IMR-90 (cell line): ENCODE measurements at regions not wholly inside any gene's neighbourhood (a gene's known extent, or its start where the extent isn't known, plus 50 kb on each side); places are given as distances from the start of the nearest gene placed in this dataset.

ENCODE experiments used
- ATAC-seq: fragments of 200-7000 bp; cut with Tn5 transposase; 2 replicates; pipeline ENCODE4 v1.9.1; 2020; ENCODE audit warnings: low read depth, mild to moderate bottlenecking, moderate library complexity
- BruUV-seq: library from RNA; stranded (reverse); fragments of 400-500 nt; replicated peaks from 2 replicates; lab custom pipeline; 2021; lab: Mats Ljungman, UMichigan
- CTCF ChIA-PET: fragments of 300-600 bp; formaldehyde crosslinking; extraction: SDS; loops from one replicate; lab custom pipeline; 2021; ENCODE audit warnings: antibody characterized with exemption; lab: Yijun Ruan, JAX
- POLR2A ChIA-PET: fragments of 300-600 bp; sonication (Branson Sonifier 250); formaldehyde crosslinking; loops from one replicate; lab custom pipeline; 2022; ENCODE audit warnings: antibody characterized with exemption; ENCODE audit not compliant: unreplicated experiment; lab: Charles Lee
- DNase-seq: peaks from one replicate; pipeline ENCODE4 v3.0.0; 2013
- H2AFZ ChIP-seq: replicated peaks from 2 replicates; pipeline ENCODE3; 2013; ENCODE audit warnings: low read length, mild to moderate bottlenecking; ENCODE audit not compliant: poor library complexity
- H2AK5ac ChIP-seq: 2 replicates; pipeline ENCODE4 v1.6.1; 2013; ENCODE audit warnings: low read depth, low read length, inconsistent platforms
- H2AK9ac ChIP-seq: replicated peaks from 2 replicates; pipeline ENCODE3; 2013; ENCODE audit warnings: mild to moderate bottlenecking, low read depth, low read length, moderate library complexity; ENCODE audit not compliant: poor library complexity
- H2BK120ac ChIP-seq: 2 replicates; pipeline ENCODE4 v1.6.1; 2013; ENCODE audit warnings: low read depth, low read length, inconsistent platforms
- H2BK15ac ChIP-seq: 3 replicates; pipeline ENCODE4 v1.6.1; 2013; ENCODE audit warnings: low read depth, low read length, inconsistent platforms
- H2BK20ac ChIP-seq: 2 replicates; pipeline ENCODE4 v1.6.1; 2013; ENCODE audit warnings: low read depth, mild to moderate bottlenecking, inconsistent platforms, low read length, moderate library complexity
- H2BK5ac ChIP-seq: 2 replicates; pipeline ENCODE4 v1.6.1; 2013; ENCODE audit warnings: mild to moderate bottlenecking, low read depth, low read length, inconsistent platforms; ENCODE audit not compliant: poor library complexity, severe bottlenecking
- H3K14ac ChIP-seq: replicated peaks from 2 replicates; pipeline ENCODE4 v1.6.1; 2013; ENCODE audit warnings: low read depth, low read length, inconsistent platforms
- H3K18ac ChIP-seq: 2 replicates; pipeline ENCODE4 v1.6.1; 2013; ENCODE audit warnings: low read depth, low read length, control low read depth
- H3K23ac ChIP-seq: 2 replicates; pipeline ENCODE4 v1.6.1; 2013; ENCODE audit warnings: low read depth, low read length, inconsistent platforms
- H3K27ac ChIP-seq: 2 replicates; pipeline ENCODE4 v1.5.1; 2013; ENCODE audit warnings: mild to moderate bottlenecking, control low read depth, low read length; ENCODE audit not compliant: insufficient read depth
- H3K27me3 ChIP-seq: 2 replicates; pipeline ENCODE4 v1.6.1; 2013; ENCODE audit warnings: low read length; ENCODE audit not compliant: control insufficient read depth, insufficient read depth
- H3K36me3 ChIP-seq: 2 replicates; pipeline ENCODE4 v1.6.1; 2013; ENCODE audit warnings: low read length, mixed read lengths; ENCODE audit not compliant: control insufficient read depth, insufficient read depth
- H3K4ac ChIP-seq: 2 replicates; pipeline ENCODE4 v1.6.1; 2013; ENCODE audit warnings: low read depth, low read length, inconsistent platforms
- H3K4me1 ChIP-seq: 2 replicates; pipeline ENCODE4 v1.6.1; 2013; ENCODE audit warnings: low read length, mixed read lengths; ENCODE audit not compliant: control insufficient read depth, insufficient read depth
- H3K4me2 ChIP-seq: 2 replicates; pipeline ENCODE4 v1.6.1; 2013; ENCODE audit warnings: low read depth, mild to moderate bottlenecking, control low read depth, low read length, moderate library complexity
- H3K4me3 ChIP-seq: 2 replicates; pipeline ENCODE4 v1.5.1; 2013; ENCODE audit warnings: low read depth, mild to moderate bottlenecking, control low read depth, low read length, moderate library complexity; ENCODE audit not compliant: insufficient read depth
- H3K56ac ChIP-seq: 2 replicates; pipeline ENCODE4 v1.6.1; 2013; ENCODE audit warnings: low read length, inconsistent platforms; ENCODE audit not compliant: insufficient read depth; ENCODE audit errors: extremely low read depth
- H3K79me1 ChIP-seq, 2 experiments: 2 replicates each; pipeline ENCODE4 v1.6.1; 2013; ENCODE audit warnings: low read length in 2 of 2, inconsistent platforms in 1 of 2, low read depth in 1 of 2
- H3K9ac ChIP-seq: 2 replicates; pipeline ENCODE4 v1.6.1; 2013; ENCODE audit warnings: low read depth, low read length, control low read depth
- H3K9me1 ChIP-seq: 2 replicates; pipeline ENCODE4 v1.6.1; 2013; ENCODE audit warnings: low read length, inconsistent platforms; ENCODE audit not compliant: insufficient read depth
- H3K9me3 ChIP-seq: 2 replicates; pipeline ENCODE4 v1.6.1; 2013; ENCODE audit warnings: low read length; ENCODE audit not compliant: control insufficient read depth, insufficient read depth
- H4K20me1 ChIP-seq: 2 replicates; pipeline ENCODE4 v1.6.1; 2013; ENCODE audit warnings: low read length, inconsistent platforms; ENCODE audit not compliant: insufficient read depth
- H4K5ac ChIP-seq: 2 replicates; pipeline ENCODE4 v1.6.1; 2013; ENCODE audit warnings: mild to moderate bottlenecking, low read depth, low read length, control low read depth
- H4K8ac ChIP-seq, 2 experiments: 2 replicates each; pipeline ENCODE4 v1.6.1; 2013; ENCODE audit warnings: low read depth in 2 of 2, low read length in 2 of 2, control low read depth in 1 of 2, inconsistent platforms in 1 of 2
- H4K91ac ChIP-seq: 2 replicates; pipeline ENCODE4 v1.6.1; 2013; ENCODE audit warnings: low read depth, low read length, inconsistent platforms; ENCODE audit not compliant: insufficient read depth
- CEBPB ChIP-seq: IDR thresholded peaks from 2 replicates; pipeline ENCODE4 v1.6.1; 2012; ENCODE audit warnings: low read depth, low read length, improper control_type of control experiment
- MAFK ChIP-seq: IDR thresholded peaks from 2 replicates; pipeline ENCODE4 v1.6.1; 2012; ENCODE audit warnings: low read depth, low read length, improper control_type of control experiment
- WGBS, 2 experiments: methylation state at CpG; one replicate each; pipeline versions ENCODE4 v1.1.5 to v1.1.7; 2013; ENCODE audit warnings: missing lambda C conversion rate in 2 of 2; ENCODE audit not compliant: insufficient read length in 1 of 2; ENCODE audit errors: extremely low coverage in 2 of 2; 5-methylcytosine and 5-hydroxymethylcytosine counted together
- dilution Hi-C: fragments of 300-500 bp; cut with HindIII; formaldehyde crosslinking; loops from one replicate; pipeline ENCODE4 v1.14.3; 2018; ENCODE audit warnings: low sequenced_read_pairs; ENCODE audit not compliant: unreplicated experiment
- in situ Hi-C: fragments of 300-500 bp; cut with MboI; formaldehyde crosslinking; loops from 3 replicates; pipeline ENCODE4 v1.14.3; 2019; ENCODE audit warnings: low sequenced_read_pairs, inconsistent platforms, mixed read lengths
- intact Hi-C: fragments of 100-400 bp; cut with micrococcal nuclease; formaldehyde crosslinking; loops from 2 replicates; pipeline ENCODE4 v1.10.0; 2022

DNA sequence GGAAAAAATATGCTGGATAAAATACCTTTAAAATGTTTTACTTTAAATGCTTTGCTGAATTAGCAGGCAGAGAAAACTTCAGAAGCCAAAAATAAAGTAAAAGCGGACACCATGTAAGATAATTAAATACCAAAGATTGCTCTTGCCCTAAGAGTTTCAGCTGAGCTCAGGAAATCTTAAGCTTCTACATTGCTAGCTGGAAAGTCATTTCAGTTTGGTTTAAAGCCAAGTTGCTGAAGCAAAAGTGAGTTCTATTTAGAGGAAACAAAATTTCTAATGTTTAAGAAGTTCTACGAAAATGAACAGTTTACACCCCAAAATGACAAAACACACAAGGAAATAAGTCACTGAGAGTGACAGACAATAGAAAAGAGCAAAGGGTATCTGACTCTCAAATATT, 310.0 kb downstream of the ADAMTS20 start:
- no peak overlapping the region for H2BK15ac ChIP-seq
- dilution Hi-C loops (no loop called here), intact Hi-C loops (no loop called here), in situ Hi-C loops (no loop called here)
- H2AK9ac ChIP-seq: no peak overlapping the region
- no peak overlapping the region for H3K27ac ChIP-seq
- TF ChIP-seq MAFK (peak; percentile 48; the same call in 1 of the 2 replicates), CEBPB (no peak)
- no TSS peak for BruUV-seq
- ATAC-seq (peak; percentile 48; the same call in 1 of the 2 replicates), DNase-seq (peak; percentile 71)
- H4K5ac ChIP-seq: no peak overlapping the region
- WGBS, 2 experiments: no CpG with 5 or more reads among the region's 2 CpGs
- no peak overlapping the region for H2BK120ac ChIP-seq
- no peak overlapping the region for H3K4me3 ChIP-seq
- H4K20me1 ChIP-seq: no peaks in the 10 kb centered on the region
- no peaks in the 10 kb centered on the region for H3K9me3 ChIP-seq
- no peaks in the 10 kb centered on the region for H3K4me1 ChIP-seq
- no peak overlapping the region for H2BK5ac ChIP-seq
- no peak overlapping the region for H3K14ac ChIP-seq
- no peaks in the 10 kb centered on the region for H3K79me1 ChIP-seq
- H2AFZ ChIP-seq: no peak overlapping the region
- peak overlapping the region; percentile 17; the same call in 1 of the 2 replicates for H3K4me2 ChIP-seq
- ChIA-PET POLR2A (no interaction called here), CTCF (no interaction called here)
- no peak overlapping the region for H2AK5ac ChIP-seq
- no peaks in the 10 kb centered on the region for H3K36me3 ChIP-seq
- no peak overlapping the region for H4K8ac ChIP-seq
- H3K4ac ChIP-seq: no peak overlapping the region
- H2BK20ac ChIP-seq: no peak overlapping the region
- no peak overlapping the region for H3K18ac ChIP-seq
- H3K56ac ChIP-seq: no peak overlapping the region
- H3K23ac ChIP-seq: no peak overlapping the region
- H3K27me3 ChIP-seq: no peaks in the 10 kb centered on the region
- no peaks in the 10 kb centered on the region for H3K9me1 ChIP-seq
- no peak overlapping the region for H3K9ac ChIP-seq
- no peak overlapping the region for H4K91ac ChIP-seq
